Neural cell (in vitro differentiated cells): ENCODE measurements at regions not wholly inside any gene's neighbourhood (a gene's known extent, or its start where the extent isn't known, plus 50 kb on each side); places are given as distances from the start of the nearest gene placed in this dataset.

Source experiments
- H2AFZ ChIP-seq: fragments of 200-600, 300-800 bp; sonication (generic), shearing (Covaris generic); 2 replicates; pipeline ENCODE4 v1.6.0; 2014; ENCODE audit warnings: low read depth, mild to moderate bottlenecking, antibody characterized with exemption, low read length, moderate library complexity
- H3F3A ChIP-seq: fragments of 200-600 bp; shearing (Covaris generic); 2 replicates; pipeline ENCODE4 v1.6.1; 2016; ENCODE audit warnings: mild to moderate bottlenecking, moderate library complexity, mixed read lengths, antibody characterized with exemption, low read length; ENCODE audit not compliant: insufficient read depth, poor library complexity, severe bottlenecking
- H3K27ac ChIP-seq: fragments of 200-600, 300-800 bp; sonication (generic), shearing (Covaris generic); 2 replicates; pipeline ENCODE4 v1.5.1; 2014; ENCODE audit warnings: mild to moderate bottlenecking, low read length, moderate library complexity
- H3K27me3 ChIP-seq: fragments of 300-800, 200-600 bp; sonication (generic), shearing (Covaris generic); 2 replicates; pipeline ENCODE4 v1.6.0; 2014; ENCODE audit warnings: mild to moderate bottlenecking, low read depth, low read length, moderate library complexity; ENCODE audit not compliant: insufficient read depth
- H3K36me3 ChIP-seq: fragments of 300-800, 200-600 bp; sonication (generic), shearing (Covaris generic); 2 replicates; pipeline ENCODE4 v1.5.1; 2014; ENCODE audit warnings: mild to moderate bottlenecking, antibody characterized with exemption, low read length, moderate library complexity; ENCODE audit not compliant: insufficient read depth
- H3K4me2 ChIP-seq: fragments of 300-800, 200-600 bp; sonication (generic), shearing (Covaris generic); 2 replicates; pipeline ENCODE4 v1.6.0; 2014; ENCODE audit warnings: mild to moderate bottlenecking, low read length
- H3K4me3 ChIP-seq: fragments of 300-800, 200-600 bp; sonication (generic), shearing (Covaris generic); 2 replicates; pipeline ENCODE4 v1.5.1; 2014; ENCODE audit warnings: mild to moderate bottlenecking, low read length, moderate library complexity
- H3K79me2 ChIP-seq: fragments of 200-600 bp; shearing (Covaris generic); replicated peaks from 2 replicates; pipeline ENCODE4 v1.6.0; 2014; ENCODE audit warnings: mild to moderate bottlenecking, low read length, moderate library complexity; ENCODE audit not compliant: insufficient read depth
- H3K9ac ChIP-seq: fragments of 300-800, 200-600 bp; sonication (generic), shearing (Covaris generic); 2 replicates; pipeline ENCODE4 v1.6.1; 2016; ENCODE audit warnings: mild to moderate bottlenecking, low read length, mixed read lengths
- H3K9me2 ChIP-seq: fragments of 200-600 bp; shearing (Covaris generic); 2 replicates; pipeline ENCODE4 v1.6.1; 2016; ENCODE audit warnings: mild to moderate bottlenecking, low read length, mixed read lengths; ENCODE audit not compliant: insufficient read depth
- H3K9me3 ChIP-seq: fragments of 200-600, 300-800 bp; sonication (generic), shearing (Covaris generic); 2 replicates; pipeline ENCODE4 v1.6.1; 2016; ENCODE audit warnings: mild to moderate bottlenecking, mixed run types, low read length, moderate library complexity, mixed read lengths
- H4K20me1 ChIP-seq: fragments of 200-600 bp; shearing (Covaris generic); 2 replicates; pipeline ENCODE4 v1.6.1; 2016; ENCODE audit warnings: mild to moderate bottlenecking, mixed run types; ENCODE audit not compliant: insufficient read depth
- EP300 ChIP-seq: fragments of 450-650 bp; conservative IDR thresholded peaks from 2 replicates; pipeline ENCODE4 v1.6.1; 2014; ENCODE audit warnings: antibody characterized with exemption, mild to moderate bottlenecking, moderate library complexity; ENCODE audit not compliant: poor library complexity, severe bottlenecking
- EZH2 ChIP-seq: fragments of 200-600, 300-800 bp; shearing (Covaris generic), sonication (generic); IDR thresholded peaks from 2 replicates; pipeline ENCODE4 v1.6.1; 2014; ENCODE audit warnings: antibody characterized with exemption, low read length, borderline replicate concordance, mild to moderate bottlenecking; ENCODE audit not compliant: insufficient read depth, poor library complexity, severe bottlenecking
- MXI1 ChIP-seq: fragments of 450-650 bp; conservative IDR thresholded peaks from 2 replicates; pipeline ENCODE4 v1.6.1; 2014; ENCODE audit warnings: antibody characterized with exemption, mild to moderate bottlenecking; ENCODE audit not compliant: poor library complexity, severe bottlenecking
- POLR2AphosphoS5 ChIP-seq: IDR thresholded peaks from 2 replicates; pipeline ENCODE4 v1.6.1; 2012
- RAD21 ChIP-seq: fragments of 450-650 bp; conservative IDR thresholded peaks from 2 replicates; pipeline ENCODE4 v1.6.1; 2014; ENCODE audit warnings: antibody characterized with exemption, mild to moderate bottlenecking, moderate library complexity
- SMC3 ChIP-seq: fragments of 450-650 bp; conservative IDR thresholded peaks from 2 replicates; pipeline ENCODE4 v1.6.1; 2014; ENCODE audit warnings: antibody characterized with exemption, mild to moderate bottlenecking, moderate library complexity; ENCODE audit not compliant: poor library complexity
- TAF1 ChIP-seq: IDR thresholded peaks from 2 replicates; pipeline ENCODE4 v1.6.1; 2012; ENCODE audit warnings: low read depth
- TF ChIP-seq, protein P1 (sequence below): fragments of 450-650 bp; IDR thresholded peaks from 2 replicates; pipeline ENCODE4 v1.5.1; 2014; ENCODE audit warnings: antibody characterized with exemption, mild to moderate bottlenecking, moderate library complexity; ENCODE audit not compliant: poor library complexity, severe bottlenecking
- TF ChIP-seq, protein P2 (sequence below): IDR thresholded peaks from 2 replicates; pipeline ENCODE4 v1.6.1; 2012; ENCODE audit warnings: borderline replicate concordance

DNA sequence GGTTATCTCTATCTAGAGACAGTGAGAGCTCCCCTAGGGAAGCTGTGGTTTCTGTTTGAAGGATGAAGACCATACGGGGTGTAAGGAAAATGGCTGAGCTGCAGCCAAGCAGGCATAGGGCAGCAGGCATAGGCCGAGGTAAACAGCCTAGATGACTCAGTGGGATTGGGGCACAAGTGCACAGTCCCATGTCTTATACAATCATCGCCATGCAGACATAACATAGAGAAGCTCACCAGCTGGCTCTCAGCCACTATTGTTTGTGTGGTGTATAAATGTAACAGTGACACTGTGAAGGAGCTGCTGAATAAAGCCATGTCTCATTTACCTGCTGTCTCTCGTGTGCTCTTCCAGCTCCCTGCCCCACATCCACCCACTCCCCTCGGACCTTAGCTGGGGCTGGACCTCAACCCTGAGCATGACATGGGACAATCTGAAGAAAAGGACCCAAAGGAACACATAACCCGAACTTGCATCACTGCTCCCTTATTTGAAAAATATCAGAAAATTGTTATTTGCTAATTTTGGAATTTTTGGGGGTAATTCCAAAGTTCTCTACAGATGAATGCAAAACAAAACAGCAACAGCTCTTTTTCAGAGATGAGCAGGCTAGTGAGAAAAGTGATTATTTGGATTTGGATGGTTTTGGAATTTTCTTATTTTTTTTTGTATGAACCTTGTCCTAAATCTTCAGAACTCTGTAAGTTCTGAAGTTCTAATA lies 582.7 kb downstream of the REEP3 start:
- Histone ChIP-seq H3K9ac (no peak overlapping the region), H3K9me2 (no peaks in the 10 kb centered on the region), H3K27ac (no peak overlapping the region), H3K27me3 (no peaks in the 10 kb centered on the region), H3K9me3 (no peaks in the 10 kb centered on the region), H3K4me2 (no peak overlapping the region), H3K79me2 (no peaks in the 10 kb centered on the region), H3K4me3 (no peak overlapping the region), H2AFZ (no peak overlapping the region), H4K20me1 (no peaks in the 10 kb centered on the region), H3K36me3 (no peaks in the 10 kb centered on the region), H3F3A (no peaks in the 10 kb centered on the region)
- no peak for TF ChIP-seq EZH2
- TF ChIP-seq, protein P1, sequence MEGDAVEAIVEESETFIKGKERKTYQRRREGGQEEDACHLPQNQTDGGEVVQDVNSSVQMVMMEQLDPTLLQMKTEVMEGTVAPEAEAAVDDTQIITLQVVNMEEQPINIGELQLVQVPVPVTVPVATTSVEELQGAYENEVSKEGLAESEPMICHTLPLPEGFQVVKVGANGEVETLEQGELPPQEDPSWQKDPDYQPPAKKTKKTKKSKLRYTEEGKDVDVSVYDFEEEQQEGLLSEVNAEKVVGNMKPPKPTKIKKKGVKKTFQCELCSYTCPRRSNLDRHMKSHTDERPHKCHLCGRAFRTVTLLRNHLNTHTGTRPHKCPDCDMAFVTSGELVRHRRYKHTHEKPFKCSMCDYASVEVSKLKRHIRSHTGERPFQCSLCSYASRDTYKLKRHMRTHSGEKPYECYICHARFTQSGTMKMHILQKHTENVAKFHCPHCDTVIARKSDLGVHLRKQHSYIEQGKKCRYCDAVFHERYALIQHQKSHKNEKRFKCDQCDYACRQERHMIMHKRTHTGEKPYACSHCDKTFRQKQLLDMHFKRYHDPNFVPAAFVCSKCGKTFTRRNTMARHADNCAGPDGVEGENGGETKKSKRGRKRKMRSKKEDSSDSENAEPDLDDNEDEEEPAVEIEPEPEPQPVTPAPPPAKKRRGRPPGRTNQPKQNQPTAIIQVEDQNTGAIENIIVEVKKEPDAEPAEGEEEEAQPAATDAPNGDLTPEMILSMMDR: no peak
- TF ChIP-seq SMC3: no peak
- no peak for TF ChIP-seq RAD21
- TF ChIP-seq TAF1: no peak
- no peak for TF ChIP-seq EP300
- TF ChIP-seq, protein P2, sequence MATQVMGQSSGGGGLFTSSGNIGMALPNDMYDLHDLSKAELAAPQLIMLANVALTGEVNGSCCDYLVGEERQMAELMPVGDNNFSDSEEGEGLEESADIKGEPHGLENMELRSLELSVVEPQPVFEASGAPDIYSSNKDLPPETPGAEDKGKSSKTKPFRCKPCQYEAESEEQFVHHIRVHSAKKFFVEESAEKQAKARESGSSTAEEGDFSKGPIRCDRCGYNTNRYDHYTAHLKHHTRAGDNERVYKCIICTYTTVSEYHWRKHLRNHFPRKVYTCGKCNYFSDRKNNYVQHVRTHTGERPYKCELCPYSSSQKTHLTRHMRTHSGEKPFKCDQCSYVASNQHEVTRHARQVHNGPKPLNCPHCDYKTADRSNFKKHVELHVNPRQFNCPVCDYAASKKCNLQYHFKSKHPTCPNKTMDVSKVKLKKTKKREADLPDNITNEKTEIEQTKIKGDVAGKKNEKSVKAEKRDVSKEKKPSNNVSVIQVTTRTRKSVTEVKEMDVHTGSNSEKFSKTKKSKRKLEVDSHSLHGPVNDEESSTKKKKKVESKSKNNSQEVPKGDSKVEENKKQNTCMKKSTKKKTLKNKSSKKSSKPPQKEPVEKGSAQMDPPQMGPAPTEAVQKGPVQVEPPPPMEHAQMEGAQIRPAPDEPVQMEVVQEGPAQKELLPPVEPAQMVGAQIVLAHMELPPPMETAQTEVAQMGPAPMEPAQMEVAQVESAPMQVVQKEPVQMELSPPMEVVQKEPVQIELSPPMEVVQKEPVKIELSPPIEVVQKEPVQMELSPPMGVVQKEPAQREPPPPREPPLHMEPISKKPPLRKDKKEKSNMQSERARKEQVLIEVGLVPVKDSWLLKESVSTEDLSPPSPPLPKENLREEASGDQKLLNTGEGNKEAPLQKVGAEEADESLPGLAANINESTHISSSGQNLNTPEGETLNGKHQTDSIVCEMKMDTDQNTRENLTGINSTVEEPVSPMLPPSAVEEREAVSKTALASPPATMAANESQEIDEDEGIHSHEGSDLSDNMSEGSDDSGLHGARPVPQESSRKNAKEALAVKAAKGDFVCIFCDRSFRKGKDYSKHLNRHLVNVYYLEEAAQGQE: no peak
- no peak for TF ChIP-seq MXI1
- TF ChIP-seq POLR2AphosphoS5: no peak

DNA sequence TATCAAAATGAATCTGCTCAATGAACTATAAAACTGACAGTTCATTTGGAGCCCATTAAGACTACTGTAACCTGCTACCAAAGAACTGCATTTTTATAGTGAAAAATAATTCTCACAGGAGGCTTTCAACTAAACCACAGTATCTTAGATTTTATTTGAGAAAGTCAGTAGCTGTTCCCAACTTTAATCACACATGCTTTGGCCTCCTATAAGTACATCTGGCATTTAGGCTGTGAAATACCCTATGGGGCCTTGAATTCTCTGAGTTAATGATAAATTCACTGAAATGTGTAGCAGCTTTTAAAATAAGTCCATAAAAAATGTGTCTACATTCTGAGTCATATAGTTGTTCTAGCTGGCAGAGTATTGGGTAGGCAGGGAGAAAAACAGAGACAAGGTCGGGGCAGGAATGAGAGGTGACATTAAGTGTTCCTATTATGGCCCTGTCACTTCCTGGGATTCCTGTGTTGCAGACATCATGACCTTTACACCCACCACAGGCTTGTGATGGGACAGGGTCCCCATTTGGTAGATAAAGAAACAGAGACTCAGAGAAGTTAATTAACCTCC lies 588.8 kb downstream of the REEP3 start:
- no peak for TF ChIP-seq RAD21
- no peak for TF ChIP-seq EZH2
- no peak for TF ChIP-seq MXI1
- TF ChIP-seq, protein P1: no peak
- TF ChIP-seq SMC3: no peak
- TF ChIP-seq POLR2AphosphoS5: no peak
- no peak for TF ChIP-seq TAF1
- TF ChIP-seq EP300: no peak
- no peak overlapping the region for H3K27ac ChIP-seq

More for the DNA sequence above, 588.8 kb downstream of the REEP3 start:
- H4K20me1 ChIP-seq: no peaks in the 10 kb centered on the region
- no peak overlapping the region for H2AFZ ChIP-seq
- no peaks in the 10 kb centered on the region for H3K9me3 ChIP-seq
- no peak overlapping the region for H3K4me2 ChIP-seq
- no peaks in the 10 kb centered on the region for H3K36me3 ChIP-seq
- no peak overlapping the region for H3K9ac ChIP-seq
- H3K27me3 ChIP-seq: no peaks in the 10 kb centered on the region
- H3K4me3 ChIP-seq: no peak overlapping the region
- no peaks in the 10 kb centered on the region for H3K9me2 ChIP-seq
- H3F3A ChIP-seq: no peaks in the 10 kb centered on the region
- H3K79me2 ChIP-seq: no peaks in the 10 kb centered on the region
